PC-9 (cell line): ENCODE measurements at regions not wholly inside any gene's neighbourhood (a gene's known extent, or its start where the extent isn't known, plus 50 kb on each side); places are given as distances from the start of the nearest gene placed in this dataset.

ENCODE experiments used
- BruUV-seq: library from RNA; stranded (reverse); fragments of 400-500 nt; replicated peaks from 2 replicates; lab custom pipeline; 2021; lab: Mats Ljungman, UMichigan
- CTCF ChIA-PET: fragments of 300-600 bp; sonication (Branson Sonifier 250); formaldehyde crosslinking; loops from one replicate; lab custom pipeline; 2022; ENCODE audit warnings: antibody characterized with exemption; lab: Charles Lee
- POLR2A ChIA-PET: fragments of 300-600 bp; sonication (Branson Sonifier 250); formaldehyde crosslinking; loops from one replicate; lab custom pipeline; 2022; ENCODE audit warnings: antibody characterized with exemption; ENCODE audit not compliant: unreplicated experiment; lab: Charles Lee
- DNase-seq, 2 experiments: peaks; one replicate each; pipeline versions ENCODE4 v3.0.0 to v3.0.0-alpha.2; 2015 to 2022; ENCODE audit warnings: mixed read lengths in 1 of 2
- H2AFZ ChIP-seq: fragments of 200-600 bp; sonication (generic); 2 replicates; pipeline ENCODE4 v1.8.1; 2017; ENCODE audit warnings: antibody characterized with exemption
- H3F3A ChIP-seq: fragments of 200-600 bp; sonication (generic); 2 replicates; pipeline ENCODE4 v1.8.1; 2017; ENCODE audit warnings: antibody characterized with exemption, mild to moderate bottlenecking, low read depth; ENCODE audit not compliant: insufficient read depth
- H3K27ac ChIP-seq: fragments of 200-600 bp; sonication (generic); 2 replicates; pipeline ENCODE4 v1.6.1; 2016; ENCODE audit warnings: mixed run types
- H3K27me3 ChIP-seq: fragments of 200-600 bp; sonication (generic); 2 replicates; pipeline ENCODE4 v1.6.1; 2016; ENCODE audit warnings: low read depth, mixed run types; ENCODE audit not compliant: insufficient read depth
- H3K36me3 ChIP-seq: fragments of 200-600 bp; sonication (generic); 2 replicates; pipeline ENCODE4 v1.6.1; 2016; ENCODE audit warnings: low read depth, mixed run types
- H3K4me1 ChIP-seq: fragments of 200-600 bp; sonication (generic); replicated peaks from 2 replicates; pipeline ENCODE4 v1.6.1; 2016; ENCODE audit warnings: mixed run types; ENCODE audit not compliant: insufficient read depth
- H3K4me2 ChIP-seq: fragments of 200-600 bp; sonication (generic); 2 replicates; pipeline ENCODE4 v1.6.1; 2017; ENCODE audit warnings: mixed run types
- H3K4me3 ChIP-seq: fragments of 200-600 bp; sonication (generic); 2 replicates; pipeline ENCODE4 v1.6.1; 2016; ENCODE audit warnings: mixed run types
- H3K79me2 ChIP-seq: fragments of 200-600 bp; sonication (generic); 2 replicates; pipeline ENCODE4 v1.6.1; 2017; ENCODE audit warnings: low read depth, mixed run types
- H3K9me2 ChIP-seq: fragments of 200-600 bp; sonication (generic); 2 replicates; pipeline ENCODE4 v1.8.1; 2017; ENCODE audit warnings: mild to moderate bottlenecking; ENCODE audit not compliant: insufficient read depth
- H3K9me3 ChIP-seq: fragments of 200-600 bp; sonication (generic); 2 replicates; pipeline ENCODE4 v1.8.1; 2016; ENCODE audit warnings: low read depth; ENCODE audit not compliant: insufficient read depth
- H4K20me1 ChIP-seq: fragments of 200-600 bp; sonication (generic); 2 replicates; pipeline ENCODE4 v1.8.1; 2017; ENCODE audit not compliant: insufficient read depth
- EZH2 ChIP-seq: fragments of 200-600 bp; sonication (generic); IDR thresholded peaks from 2 replicates; pipeline ENCODE4 v1.8.0; 2017; ENCODE audit warnings: antibody characterized with exemption, low read depth
- intact Hi-C: fragments of 100-400 bp; cut with micrococcal nuclease; formaldehyde crosslinking; loops from one replicate; pipeline ENCODE4 v1.10.0; 2022; ENCODE audit not compliant: unreplicated experiment
- TF ChIP-seq, protein P1 (sequence below): fragments of 200-600 bp; sonication (generic); conservative IDR thresholded peaks from 2 replicates; pipeline ENCODE4 v1.6.1; 2017; ENCODE audit warnings: mixed run types, antibody characterized with exemption, mild to moderate bottlenecking, moderate library complexity

GRCh38 chr18:34594266-34594665, 115.8 kb upstream of the DTNA start:
- H3K4me2 ChIP-seq: no peak overlapping the region
- H3K79me2 ChIP-seq: no peaks in the 10 kb centered on the region

DNA sequence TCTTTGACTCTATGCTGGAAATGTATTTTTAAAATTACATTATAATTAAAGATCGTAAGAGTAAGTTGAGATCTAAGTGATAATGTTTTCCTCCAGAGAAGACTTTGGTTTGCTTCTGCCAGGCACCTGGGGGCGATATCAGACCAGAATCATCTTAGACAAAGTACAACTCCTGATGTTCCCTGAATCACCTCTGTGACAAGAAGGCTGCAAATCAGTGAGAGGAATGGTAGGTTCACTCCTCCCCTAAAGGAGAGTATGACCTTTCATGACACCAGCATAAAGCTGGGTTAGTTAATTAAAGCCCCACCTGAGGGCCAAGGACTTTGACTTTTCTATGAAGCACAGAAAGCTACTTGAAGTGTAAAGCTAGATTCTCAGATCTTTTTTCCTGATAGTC, 114.4 kb upstream of the DTNA start:
- Histone ChIP-seq H3K27me3 (no peaks in the 10 kb centered on the region), H3K27ac (no peak overlapping the region), H2AFZ (no peak overlapping the region), H3K4me2 (no peak overlapping the region), H3K9me3 (no peaks in the 10 kb centered on the region), H3K36me3 (no peaks in the 10 kb centered on the region), H3K4me1 (no peaks in the 10 kb centered on the region), H3K9me2 (no peaks in the 10 kb centered on the region), H3F3A (no peaks in the 10 kb centered on the region), H4K20me1 (no peaks in the 10 kb centered on the region), H3K79me2 (no peaks in the 10 kb centered on the region), H3K4me3 (no peak overlapping the region)
- POLR2A ChIA-PET: no interaction called here
- TF ChIP-seq EZH2: no peak
- TF ChIP-seq, protein P1, sequence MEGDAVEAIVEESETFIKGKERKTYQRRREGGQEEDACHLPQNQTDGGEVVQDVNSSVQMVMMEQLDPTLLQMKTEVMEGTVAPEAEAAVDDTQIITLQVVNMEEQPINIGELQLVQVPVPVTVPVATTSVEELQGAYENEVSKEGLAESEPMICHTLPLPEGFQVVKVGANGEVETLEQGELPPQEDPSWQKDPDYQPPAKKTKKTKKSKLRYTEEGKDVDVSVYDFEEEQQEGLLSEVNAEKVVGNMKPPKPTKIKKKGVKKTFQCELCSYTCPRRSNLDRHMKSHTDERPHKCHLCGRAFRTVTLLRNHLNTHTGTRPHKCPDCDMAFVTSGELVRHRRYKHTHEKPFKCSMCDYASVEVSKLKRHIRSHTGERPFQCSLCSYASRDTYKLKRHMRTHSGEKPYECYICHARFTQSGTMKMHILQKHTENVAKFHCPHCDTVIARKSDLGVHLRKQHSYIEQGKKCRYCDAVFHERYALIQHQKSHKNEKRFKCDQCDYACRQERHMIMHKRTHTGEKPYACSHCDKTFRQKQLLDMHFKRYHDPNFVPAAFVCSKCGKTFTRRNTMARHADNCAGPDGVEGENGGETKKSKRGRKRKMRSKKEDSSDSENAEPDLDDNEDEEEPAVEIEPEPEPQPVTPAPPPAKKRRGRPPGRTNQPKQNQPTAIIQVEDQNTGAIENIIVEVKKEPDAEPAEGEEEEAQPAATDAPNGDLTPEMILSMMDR: peak; percentile 24; the same call in 1 of the 2 replicates
- intact Hi-C loops: no loop called here
- no TSS peak for BruUV-seq
- CTCF ChIA-PET: no interaction called here
- no peak for DNase-seq

More at GRCh38 chr18:34594266-34594665, 115.8 kb upstream of the DTNA start:
- no peaks in the 10 kb centered on the region for H3K9me3 ChIP-seq
- no peaks in the 10 kb centered on the region for H4K20me1 ChIP-seq
- no peaks in the 10 kb centered on the region for H3K36me3 ChIP-seq
- no peaks in the 10 kb centered on the region for H3K4me1 ChIP-seq
- TF ChIP-seq, protein P1: no peak
- no peak for TF ChIP-seq EZH2
- no peak overlapping the region for H3K4me3 ChIP-seq
- intact Hi-C loops: no loop called here
- BruUV-seq: no TSS peak
- H3K27ac ChIP-seq: no peak overlapping the region
- no peaks in the 10 kb centered on the region for H3K27me3 ChIP-seq
- ChIA-PET CTCF (no interaction called here), POLR2A (no interaction called here)
- no peaks in the 10 kb centered on the region for H3K9me2 ChIP-seq
- H2AFZ ChIP-seq: no peak overlapping the region
- no peak for DNase-seq
- H3F3A ChIP-seq: no peaks in the 10 kb centered on the region

DNA sequence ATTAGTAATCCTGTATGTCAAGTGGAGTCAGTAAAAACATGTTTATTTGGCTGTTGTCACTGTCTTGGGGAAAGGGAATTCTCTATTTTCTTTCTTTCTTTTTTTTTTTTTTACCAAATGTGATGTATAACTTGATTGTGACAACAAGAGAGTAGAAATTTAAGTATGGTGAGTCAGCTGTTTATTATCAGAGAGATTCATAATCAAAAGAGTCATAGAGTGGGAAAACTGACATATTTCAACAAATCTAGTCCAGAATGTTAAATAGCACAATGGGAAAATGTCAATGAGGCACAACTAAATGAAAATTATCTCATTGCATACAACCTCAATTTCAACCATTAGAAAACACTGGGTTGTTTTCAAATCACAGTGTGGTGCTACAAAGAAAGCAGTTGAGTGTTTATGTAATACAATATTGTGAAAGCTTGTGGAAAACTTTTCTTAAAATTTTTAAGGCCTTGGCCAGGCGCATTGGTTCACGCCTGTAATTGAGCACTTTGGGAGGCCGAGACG, 111.9 kb upstream of the DTNA start:
- POLR2A ChIA-PET: no interaction called here
- Histone ChIP-seq H3F3A (no peaks in the 10 kb centered on the region), H3K79me2 (no peaks in the 10 kb centered on the region), H3K4me2 (no peak overlapping the region), H3K9me3 (no peaks in the 10 kb centered on the region), H3K4me1 (no peaks in the 10 kb centered on the region), H4K20me1 (no peaks in the 10 kb centered on the region), H3K9me2 (no peaks in the 10 kb centered on the region), H3K4me3 (no peak overlapping the region), H2AFZ (no peak overlapping the region), H3K27me3 (no peaks in the 10 kb centered on the region), H3K27ac (no peak overlapping the region), H3K36me3 (no peaks in the 10 kb centered on the region)
- TF ChIP-seq, protein P1: no peak
- no peak for TF ChIP-seq EZH2
- BruUV-seq: no TSS peak
- DNase-seq: no peak
- CTCF ChIA-PET: interaction anchor here (0.6 kb wide), 1 partner anchor 603 kb away, joined by 5 read pairs; no protein-coding TSS in a partner anchor
- intact Hi-C loops: no loop called here
